Progenitor cell of endocrine pancreas (in vitro differentiated cells): ENCODE measurements at regions not wholly inside any gene's neighbourhood (a gene's known extent, or its start where the extent isn't known, plus 50 kb on each side); places are given as distances from the start of the nearest gene placed in this dataset.

Source experiments
- DNase-seq: peaks from one replicate; pipeline ENCODE4 v3.0.0; 2021; ENCODE audit warnings: low spot score; ENCODE audit not compliant: unreplicated experiment
- H3K27ac Mint-ChIP-seq: 2 replicates; pipeline ENCODE4 v1.8.0; 2021; ENCODE audit warnings: mild to moderate bottlenecking, moderate library complexity, mixed read lengths
- H3K27me3 Mint-ChIP-seq: 2 replicates; pipeline ENCODE4 v1.8.0; 2021; ENCODE audit warnings: mixed read lengths
- H3K36me3 Mint-ChIP-seq: 2 replicates; pipeline ENCODE4 v1.8.0; 2022; ENCODE audit warnings: mixed read lengths; ENCODE audit not compliant: insufficient read depth
- H3K4me1 Mint-ChIP-seq: 2 replicates; pipeline ENCODE4 v1.8.0; 2021; ENCODE audit warnings: low read depth, mixed read lengths
- H3K4me3 Mint-ChIP-seq: 2 replicates; pipeline ENCODE4 v1.8.0; 2021; ENCODE audit warnings: low read depth, mild to moderate bottlenecking, moderate library complexity, mixed read lengths
- H3K9me3 Mint-ChIP-seq: 2 replicates; pipeline ENCODE4 v1.8.0; 2021; ENCODE audit warnings: low read depth, mixed read lengths
- CTCF ChIP-seq: fragments of 200-600 bp; sonication (generic); IDR thresholded peaks from one replicate; pipeline ENCODE4 v1.5.0; 2021; ENCODE audit warnings: antibody characterized with exemption, mild to moderate bottlenecking; ENCODE audit not compliant: unreplicated experiment

GRCh38 chr5:28009576-28009975 is 971.2 kb upstream of the CDH9 start:
- Mint-ChIP-seq H3K27ac (no peak overlapping the region), H3K9me3 (peaks cover 46% of the 10 kb centered on the region)

GRCh38 chr5:27996665-27997064 is 958.3 kb upstream of the CDH9 start:
- Mint-ChIP-seq H3K4me1 (no peaks in the 10 kb centered on the region), H3K36me3 (no peaks in the 10 kb centered on the region), H3K27me3 (no peaks in the 10 kb centered on the region), H3K9me3 (no peaks in the 10 kb centered on the region), H3K4me3 (no peak overlapping the region), H3K27ac (no peak overlapping the region)
- no peak for DNase-seq
- TF ChIP-seq CTCF: no peak

More at GRCh38 chr5:28009576-28009975, 971.2 kb upstream of the CDH9 start:
- no peak for TF ChIP-seq CTCF
- no peaks in the 10 kb centered on the region for H3K27me3 Mint-ChIP-seq
- DNase-seq: no peak
- H3K36me3 Mint-ChIP-seq: no peaks in the 10 kb centered on the region
- H3K4me1 Mint-ChIP-seq: no peaks in the 10 kb centered on the region
- H3K4me3 Mint-ChIP-seq: no peak overlapping the region

- no peak overlapping the region for H3K4me3 Mint-ChIP-seq
- H3K9me3 Mint-ChIP-seq: no peaks in the 10 kb centered on the region
- H3K36me3 Mint-ChIP-seq: no peaks in the 10 kb centered on the region
- no peak for TF ChIP-seq CTCF
- H3K27me3 Mint-ChIP-seq: no peaks in the 10 kb centered on the region
- H3K27ac Mint-ChIP-seq: no peak overlapping the region
- no peaks in the 10 kb centered on the region for H3K4me1 Mint-ChIP-seq
- DNase-seq: no peak
Measured at GRCh38 chr5:27995867-27996266, 957.5 kb upstream of the CDH9 start.

- no peak for DNase-seq
- H3K36me3 Mint-ChIP-seq: no peaks in the 10 kb centered on the region
- no peak for TF ChIP-seq CTCF
- H3K27me3 Mint-ChIP-seq: no peaks in the 10 kb centered on the region
- H3K4me3 Mint-ChIP-seq: no peak overlapping the region
- peaks cover 15% of the 10 kb centered on the region for H3K9me3 Mint-ChIP-seq
- no peaks in the 10 kb centered on the region for H3K4me1 Mint-ChIP-seq
- H3K27ac Mint-ChIP-seq: no peak overlapping the region
Measured at GRCh38 chr5:27978322-27978721, 939.9 kb upstream of the CDH9 start.

GRCh38 chr5:27969157-27969556 is 930.8 kb upstream of the CDH9 start:
- Mint-ChIP-seq H3K4me1 (no peaks in the 10 kb centered on the region), H3K27ac (no peak overlapping the region), H3K9me3 (peaks cover 19% of the 10 kb centered on the region), H3K36me3 (no peaks in the 10 kb centered on the region), H3K4me3 (no peak overlapping the region), H3K27me3 (no peaks in the 10 kb centered on the region)
- no peak for DNase-seq
- no peak for TF ChIP-seq CTCF
